ENCODE measurements at regions not wholly inside any gene's neighbourhood (a gene's known extent, or its start where the extent isn't known, plus 50 kb on each side); places are given as distances from the start of the nearest gene placed in this dataset.

GRCh38 chr18:11289248-11289647, 139.9 kb upstream of the PIEZO2 start:
- Histone ChIP-seq H3K27ac (no peak overlapping the region), H3K4me3 (no peak overlapping the region), H3K27me3 (no peaks in the 10 kb centered on the region), H3K36me3 (replicated peaks in 1 of 2) (no peaks in the 10 kb centered on the region), H3K4me1 (replicated peaks in 1 of 2) (no peaks in the 10 kb centered on the region), H3K9me3 (replicated peaks in 1 of 3) (no peaks in the 10 kb centered on the region)
- intact Hi-C loops (cut with DNase I): no loop called here
- 87 to 100% (median 97%) methylated on average over 1 of the region's 1 CpG for WGBS, 4 donors
- DNase-seq: no peak
- no peak for TF ChIP-seq POLR2A (IDR thresholded peaks at IDR 0.05)
- no peak for TF ChIP-seq CTCF (IDR thresholded peaks at IDR 0.05)

- Histone ChIP-seq H3K4me1 (replicated peaks in 1 of 2) (no peaks in the 10 kb centered on the region), H3K27ac (no peak overlapping the region), H3K9me3 (replicated peaks in 1 of 3) (no peaks in the 10 kb centered on the region), H3K4me3 (no peak overlapping the region), H3K27me3 (no peaks in the 10 kb centered on the region), H3K36me3 (replicated peaks in 1 of 2) (no peaks in the 10 kb centered on the region)
- intact Hi-C loops (cut with DNase I): no loop called here
- 68 to 81% (median 73%) methylated on average over 1 of the region's 1 CpG for WGBS, 4 donors
- TF ChIP-seq CTCF (IDR thresholded peaks at IDR 0.05): no peak
- no peak for TF ChIP-seq POLR2A (IDR thresholded peaks at IDR 0.05)
- DNase-seq: no peak
These were observed 139.0 kb upstream of the PIEZO2 start for GRCh38 chr18:11288401-11288800.

GRCh38 chr18:11286431-11286830, 137.1 kb upstream of the PIEZO2 start:
- intact Hi-C loops (cut with DNase I): no loop called here
- WGBS, 4 donors: 88 to 96% (median 93%) methylated on average over 3 of the region's 3 CpGs
- no peaks in the 10 kb centered on the region for H3K27me3 ChIP-seq
- H3K27ac ChIP-seq: no peak overlapping the region
- TF ChIP-seq CTCF (IDR thresholded peaks at IDR 0.05) (no peak), POLR2A (IDR thresholded peaks at IDR 0.05) (no peak)
- no peaks in the 10 kb centered on the region for H3K4me1 ChIP-seq (replicated peaks in 1 of 2)
- H3K36me3 ChIP-seq (replicated peaks in 1 of 2): no peaks in the 10 kb centered on the region
- no peaks in the 10 kb centered on the region for H3K9me3 ChIP-seq (replicated peaks in 1 of 3)
- DNase-seq: no peak
- no peak overlapping the region for H3K4me3 ChIP-seq

GRCh38 chr18:11284811-11285210, 135.4 kb upstream of the PIEZO2 start:
- no peaks in the 10 kb centered on the region for H3K4me1 ChIP-seq (replicated peaks in 1 of 2)
- intact Hi-C loops (cut with DNase I): no loop called here
- no peaks in the 10 kb centered on the region for H3K9me3 ChIP-seq (replicated peaks in 1 of 3)
- no peak overlapping the region for H3K27ac ChIP-seq
- no peak overlapping the region for H3K4me3 ChIP-seq
- WGBS, 4 donors: 64 to 69% (median 65%) methylated on average over 3 to 4 of the region's 4 CpGs
- DNase-seq: no peak
- TF ChIP-seq CTCF (IDR thresholded peaks at IDR 0.05): no peak
- TF ChIP-seq POLR2A (IDR thresholded peaks at IDR 0.05): no peak
- H3K27me3 ChIP-seq: no peaks in the 10 kb centered on the region
- no peaks in the 10 kb centered on the region for H3K36me3 ChIP-seq (replicated peaks in 1 of 2)
